Activated naive CD4-positive, alpha-beta T cell (primary cell): ENCODE measurements at regions not wholly inside any gene's neighbourhood (a gene's known extent, or its start where the extent isn't known, plus 50 kb on each side); places are given as distances from the start of the nearest gene placed in this dataset.
"Not testable (repeated sequence)": the region's sequence is repeated elsewhere in the genome, so short reads cannot be mapped to it uniquely, and the experiment has no call there.

ENCODE experiments used
- DNase-seq, 4 experiments: peaks; one replicate each; lab custom pipeline; 2025; lab: John Stamatoyannopoulos, UW

DNA sequence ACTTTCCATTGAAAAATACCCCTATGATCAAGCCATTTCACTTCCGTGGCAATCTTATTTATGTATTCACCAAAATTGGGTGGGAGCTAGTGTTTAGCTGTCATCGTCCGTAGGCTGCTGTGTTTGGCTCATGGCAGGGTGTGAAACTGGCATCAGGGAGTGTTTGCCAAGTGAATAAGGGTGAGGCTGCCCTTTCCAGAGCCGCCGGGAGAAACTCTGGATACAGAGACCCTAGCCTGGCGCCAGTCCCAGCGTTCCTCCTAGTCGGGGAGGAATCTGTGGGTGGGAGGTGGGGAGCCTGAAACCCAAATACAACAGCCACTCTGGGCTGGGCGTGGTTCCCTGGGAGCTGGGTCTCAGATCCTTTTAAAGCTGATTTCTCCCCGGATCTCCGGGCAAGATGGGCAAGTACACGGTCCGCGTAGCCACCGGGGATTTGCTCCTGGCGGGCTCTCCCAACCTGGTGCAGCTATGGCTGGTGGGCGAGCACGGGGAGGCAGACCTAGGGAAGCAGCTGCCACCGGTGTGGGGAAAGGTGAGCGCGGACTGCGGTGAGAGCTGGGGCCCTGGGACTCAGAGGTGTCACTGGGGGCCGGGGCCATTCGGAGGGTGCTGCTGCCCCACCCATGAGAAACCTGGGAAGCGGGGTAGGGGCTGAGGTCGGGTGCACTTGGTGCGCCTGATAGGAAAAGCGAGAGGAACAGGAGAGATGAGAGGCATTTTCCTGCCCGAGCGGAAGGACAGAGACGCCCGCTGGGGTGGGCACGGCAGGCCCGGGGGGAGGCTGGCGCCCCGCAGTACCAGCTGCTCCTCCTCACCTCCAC lies 62.1 kb upstream of the TEKT1 start:
- DNase-seq = no peak

DNA sequence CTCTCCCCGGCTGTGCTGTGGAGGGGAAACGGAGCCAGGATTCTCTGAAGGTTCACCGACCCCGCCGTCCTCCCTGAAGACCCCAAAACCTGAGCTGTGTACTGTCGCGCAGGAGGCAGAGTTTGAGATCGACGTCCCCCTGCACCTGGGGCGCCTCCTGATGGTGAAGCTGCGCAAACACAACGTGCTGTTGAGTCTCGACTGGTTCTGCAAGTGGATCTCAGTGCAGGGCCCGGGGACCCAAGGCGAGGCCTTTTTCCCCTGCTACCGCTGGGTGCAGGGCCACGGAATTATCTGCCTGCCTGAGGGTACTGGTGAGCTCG lies 62.6 kb upstream of the TEKT1 start:
- DNase-seq = no peak

DNA sequence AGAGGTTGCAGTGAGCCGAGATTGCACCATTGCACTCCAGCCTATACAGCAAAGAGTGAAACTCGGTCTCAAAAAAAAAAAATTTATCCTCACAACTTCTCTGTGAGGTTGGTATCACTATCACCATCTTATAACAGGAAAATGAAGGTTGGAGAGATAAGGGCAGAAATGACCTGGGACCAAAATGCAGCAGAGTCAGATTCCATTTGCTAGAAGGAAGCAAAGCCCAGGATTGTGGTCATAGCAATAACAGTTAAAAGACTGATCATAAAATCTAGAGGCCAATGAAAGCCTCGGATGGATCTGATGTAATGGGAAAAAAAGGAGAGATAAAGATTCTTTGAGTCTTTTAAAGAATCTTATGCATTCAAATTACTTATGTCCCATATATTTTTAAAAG lies 69.6 kb upstream of the TEKT1 start:
- DNase-seq = no peak

DNA sequence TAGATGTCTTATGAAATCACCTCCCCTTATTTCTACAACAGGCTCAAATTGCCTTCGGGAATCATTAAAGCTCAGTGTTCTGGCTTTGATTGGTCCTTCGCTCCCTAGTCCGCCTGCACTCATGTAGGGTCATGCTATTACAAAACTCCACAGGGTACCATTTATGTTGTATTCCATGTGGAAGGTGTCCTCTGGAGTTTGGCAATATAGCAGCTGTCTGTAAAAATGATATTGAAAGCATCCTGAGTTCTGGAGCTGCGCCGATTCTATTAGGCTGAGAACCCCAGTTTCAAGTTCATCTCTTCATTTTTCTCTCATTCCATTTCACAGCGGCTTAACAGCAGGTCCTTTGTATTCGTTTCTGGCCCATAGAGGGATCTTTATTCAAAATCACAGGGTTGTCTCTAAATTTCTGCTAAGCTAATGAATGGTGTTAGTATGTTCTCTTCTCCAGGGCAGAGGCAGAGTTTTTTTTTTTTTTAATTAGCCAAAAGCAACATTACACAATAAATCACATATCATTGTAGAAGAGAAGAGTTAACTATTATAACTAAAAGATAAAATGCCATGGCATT lies 71.9 kb upstream of the TEKT1 start:
- DNase-seq = no peak

DNA sequence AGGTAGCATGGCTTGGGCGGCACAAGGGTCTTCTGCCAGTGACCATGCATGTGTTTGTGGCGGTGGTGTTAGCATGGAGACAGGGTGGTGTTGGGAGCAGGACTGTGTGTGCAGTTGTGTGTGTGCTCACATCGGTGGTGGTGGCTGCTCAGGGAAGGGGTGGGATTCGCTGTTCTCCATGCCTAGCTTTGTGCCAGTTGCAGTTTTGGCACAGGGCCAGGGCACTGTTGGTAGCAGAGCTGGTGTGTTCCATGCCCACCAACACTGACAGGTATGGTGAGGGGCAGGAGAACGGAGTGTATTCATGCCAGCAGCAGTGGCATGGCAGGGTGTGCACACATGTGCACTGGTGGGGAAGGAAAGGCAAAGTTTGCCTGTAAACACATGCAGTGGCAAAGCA lies 77.3 kb upstream of the TEKT1 start:
- DNase-seq = no peak

DNA sequence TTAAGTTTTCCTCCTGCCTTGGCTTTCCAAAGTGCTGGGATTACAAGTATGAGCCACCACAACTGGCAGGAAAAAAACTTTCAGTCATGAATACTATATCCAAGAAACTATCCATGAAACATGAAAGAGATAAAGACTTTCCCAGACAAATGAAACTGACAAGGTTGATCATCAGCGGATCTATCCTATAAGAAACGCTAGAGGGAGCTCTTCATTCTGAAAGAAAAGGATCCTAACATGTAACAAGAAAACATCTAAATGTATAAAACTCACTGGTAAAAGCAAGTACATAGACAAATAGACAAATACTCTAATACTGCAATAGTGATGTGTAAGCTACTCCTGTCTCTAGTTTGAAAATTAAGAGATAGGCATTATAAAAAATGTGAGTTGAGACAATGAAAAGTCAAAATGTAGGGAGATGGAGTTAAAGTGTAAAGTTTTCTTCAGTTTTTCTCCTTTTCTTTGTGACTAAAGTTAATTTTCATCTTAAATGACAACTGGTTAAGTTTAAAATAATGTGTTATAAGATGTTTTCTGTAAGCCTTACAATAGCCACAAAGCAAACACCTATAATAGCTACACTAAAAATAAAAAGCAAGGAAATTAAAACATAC lies 79.6 kb upstream of the TEKT1 start:
- DNase-seq = no peak

DNA sequence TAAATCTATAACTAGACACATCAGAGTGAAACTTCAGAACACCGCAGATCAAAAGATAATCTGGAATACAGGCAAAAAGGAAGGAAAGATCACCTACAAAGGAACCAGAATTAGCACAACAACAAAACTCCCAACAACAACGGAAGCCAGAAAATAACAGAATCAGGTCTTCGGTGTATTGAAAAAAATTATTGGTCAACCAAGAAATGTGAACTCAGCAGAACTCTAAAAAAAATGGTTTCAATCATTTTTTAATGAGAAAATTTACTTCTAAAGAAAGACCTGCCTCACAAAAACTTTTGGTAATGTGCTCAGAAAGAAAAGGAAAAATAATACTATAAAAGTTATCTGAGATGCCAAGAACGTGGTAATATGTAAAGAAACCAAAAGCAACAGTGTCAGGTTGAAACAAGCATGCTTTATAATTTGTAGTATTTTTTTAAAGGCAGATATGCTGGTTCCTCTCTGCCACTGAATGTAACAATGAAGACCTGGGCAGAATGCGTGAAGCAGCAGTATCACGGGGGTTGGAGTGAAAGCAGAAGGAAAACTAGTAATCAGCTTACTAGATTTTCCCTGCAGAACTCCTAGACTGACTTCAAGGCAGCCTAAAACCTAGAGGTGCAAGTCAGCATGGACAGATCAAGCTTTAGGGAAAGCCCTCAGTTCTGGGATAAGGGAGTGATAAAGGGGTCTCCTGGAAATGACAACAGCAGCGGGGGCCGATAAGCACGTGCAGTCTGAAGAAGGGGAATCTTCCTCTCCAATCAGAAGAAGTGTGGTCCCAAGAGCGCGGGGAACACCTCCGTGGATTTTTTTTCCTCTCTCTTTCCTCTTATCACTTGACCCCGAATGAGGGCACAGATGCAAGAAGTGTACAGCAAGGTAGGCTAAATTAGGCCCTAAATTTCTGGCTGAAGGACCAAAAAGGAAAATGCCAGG lies 80.9 kb upstream of the TEKT1 start:
- DNase-seq = no peak

DNA sequence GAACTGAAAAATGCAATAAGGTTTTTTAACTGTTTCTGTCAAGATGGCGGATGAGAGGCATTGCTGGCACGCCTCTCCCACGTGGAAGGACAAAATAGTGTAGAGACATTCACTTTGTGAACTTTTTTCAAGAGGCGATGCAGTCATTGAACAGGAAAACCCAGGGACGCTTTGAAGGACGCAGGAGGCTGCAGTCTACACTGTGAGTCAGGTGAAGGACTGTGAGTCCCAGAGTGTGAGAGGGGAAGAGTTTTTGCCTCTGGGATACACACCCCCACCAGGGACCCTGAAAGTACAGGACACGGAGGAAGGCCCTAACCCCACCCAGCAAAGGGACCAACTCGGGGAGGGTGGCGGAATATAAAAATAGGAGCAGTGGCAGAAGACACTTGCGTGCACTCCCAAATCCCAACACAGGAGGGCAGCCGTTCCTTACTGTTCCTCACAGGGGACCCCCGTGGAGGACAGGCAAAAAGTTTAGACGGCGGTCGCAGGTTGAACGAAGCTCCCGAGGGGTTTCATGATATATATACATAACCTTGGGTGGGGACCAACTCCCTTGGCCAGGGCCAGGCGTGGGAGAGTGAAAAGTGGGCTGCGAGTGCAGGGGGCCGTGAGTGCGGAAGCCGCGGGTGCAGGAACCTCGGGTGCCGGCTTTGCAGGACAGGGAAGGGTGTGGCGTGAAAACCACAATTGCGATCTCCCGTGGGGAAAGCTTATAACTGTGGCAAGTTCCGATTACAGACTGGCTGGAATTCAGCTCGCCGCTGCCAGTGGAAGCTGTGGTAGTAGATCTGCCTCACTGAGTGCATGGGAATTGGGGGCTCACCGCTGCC lies 82.0 kb upstream of the ALOX12 start:
- DNase-seq = peak; percentile 20 to 76 (median 58)

DNA sequence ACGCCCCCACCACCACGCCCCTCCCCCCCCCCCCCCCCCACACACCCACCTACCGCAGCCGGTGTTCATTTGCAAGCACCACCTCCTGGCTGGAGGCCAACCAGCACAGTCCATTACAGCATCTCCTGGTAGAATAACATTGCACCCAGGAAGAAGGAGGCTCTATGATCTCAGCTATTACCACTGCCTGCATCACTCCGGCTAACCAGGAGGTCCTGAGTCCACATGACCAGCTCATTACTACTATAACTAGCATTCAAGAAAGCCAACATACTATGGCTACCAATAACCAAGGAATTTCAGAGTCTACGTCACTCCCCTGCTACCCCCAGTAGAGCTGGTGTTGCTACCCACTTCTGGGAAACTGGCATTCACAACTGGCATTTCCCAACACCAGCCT lies 81.1 kb upstream of the ALOX12 start:
- DNase-seq = no peak

DNA sequence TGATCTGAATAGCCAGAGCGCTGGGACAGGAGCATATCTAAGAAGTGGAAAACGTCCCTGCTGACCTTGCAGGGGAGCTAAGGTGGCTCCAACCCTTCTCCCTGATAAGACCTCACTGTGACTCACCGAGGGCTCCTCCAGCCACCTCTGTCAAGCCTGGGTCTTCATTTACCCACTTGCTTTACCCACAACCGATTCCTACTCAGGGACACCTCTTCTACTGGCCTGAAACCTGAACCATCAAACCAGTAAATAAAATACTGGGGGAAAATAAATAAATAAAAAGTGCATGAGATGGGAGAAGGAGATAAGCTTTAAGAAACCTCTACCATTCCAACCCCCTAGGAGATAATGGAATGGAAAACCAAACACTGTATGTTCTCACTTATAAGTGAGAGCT lies 80.2 kb upstream of the ALOX12 start:
- no peak for DNase-seq

DNA sequence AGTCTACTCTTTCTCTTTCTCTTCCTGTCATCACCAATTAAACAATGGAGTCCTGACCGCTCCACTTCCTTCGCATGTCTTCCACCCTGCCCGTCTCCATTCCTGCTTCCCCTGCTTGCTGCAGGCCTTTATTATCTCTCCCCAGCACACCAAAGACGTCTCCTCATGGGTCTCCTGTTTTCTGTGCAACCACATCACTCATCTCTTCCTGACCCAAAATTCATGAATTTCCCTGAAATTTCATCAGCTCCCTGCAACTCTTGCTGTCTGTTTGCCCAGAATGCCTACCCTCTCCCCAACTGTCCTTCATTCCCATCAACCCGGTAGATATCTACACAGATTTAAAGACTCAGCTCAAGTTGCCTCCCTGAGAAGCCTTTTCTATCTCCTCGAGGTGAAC lies 76.7 kb upstream of the ALOX12 start:
- DNase-seq = no peak

DNA sequence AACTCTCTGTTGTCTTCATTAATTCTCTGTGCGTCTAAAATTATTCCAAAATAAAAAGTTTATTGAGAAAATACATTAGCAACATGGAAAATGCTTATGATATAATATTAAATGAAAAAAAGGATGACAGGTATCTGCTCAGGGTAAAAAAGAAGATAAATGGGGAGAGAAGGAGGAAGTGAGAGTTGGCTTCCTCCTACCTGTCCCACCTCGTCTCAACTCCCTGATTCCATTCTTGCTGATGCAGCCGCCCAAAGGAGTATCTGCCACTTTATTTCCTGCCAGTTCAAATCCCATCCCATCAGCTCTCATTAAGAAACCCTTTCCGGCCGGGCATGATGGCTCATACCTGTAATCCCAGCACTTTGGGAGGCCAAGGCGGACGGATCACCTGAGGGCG lies 72.5 kb upstream of the ALOX12 start:
- DNase-seq = no peak

DNA sequence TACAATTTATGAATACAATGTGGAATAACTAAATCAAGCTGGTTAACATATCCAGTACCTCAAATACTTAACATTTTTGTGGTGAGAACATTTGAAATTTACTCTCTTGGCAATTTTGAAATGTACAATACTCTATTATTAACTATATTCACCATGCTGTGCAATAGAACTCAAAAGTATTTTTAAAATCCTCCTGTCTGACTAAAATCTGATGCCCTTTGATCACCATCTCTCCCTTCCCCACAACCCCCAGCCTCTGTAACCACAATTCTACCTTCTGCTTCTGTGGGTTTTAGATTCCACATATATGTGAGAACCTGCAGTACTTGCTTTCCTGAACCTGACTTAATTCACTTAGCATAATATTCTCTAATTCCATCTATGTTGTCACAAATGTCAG lies 71.6 kb upstream of the ALOX12 start:
- no peak for DNase-seq

DNA sequence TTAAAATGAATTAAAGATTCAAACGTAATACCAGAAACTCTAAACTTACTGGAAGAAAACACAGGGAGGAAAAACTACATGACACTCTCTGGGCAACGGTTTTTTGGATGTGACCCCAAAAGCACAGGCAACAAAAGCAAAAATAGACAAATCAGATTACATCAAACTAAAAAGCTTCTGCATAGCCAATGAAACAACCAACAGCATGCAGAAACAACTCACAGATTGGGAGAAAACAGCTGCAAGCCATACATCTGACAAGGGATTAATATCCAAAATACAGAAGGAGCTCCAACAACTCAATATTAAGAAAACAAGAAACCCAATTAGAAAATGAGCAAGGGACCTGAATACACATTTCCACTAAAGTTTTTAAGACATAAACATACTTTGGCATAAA lies 69.2 kb upstream of the ALOX12 start:
- no peak for DNase-seq

DNA sequence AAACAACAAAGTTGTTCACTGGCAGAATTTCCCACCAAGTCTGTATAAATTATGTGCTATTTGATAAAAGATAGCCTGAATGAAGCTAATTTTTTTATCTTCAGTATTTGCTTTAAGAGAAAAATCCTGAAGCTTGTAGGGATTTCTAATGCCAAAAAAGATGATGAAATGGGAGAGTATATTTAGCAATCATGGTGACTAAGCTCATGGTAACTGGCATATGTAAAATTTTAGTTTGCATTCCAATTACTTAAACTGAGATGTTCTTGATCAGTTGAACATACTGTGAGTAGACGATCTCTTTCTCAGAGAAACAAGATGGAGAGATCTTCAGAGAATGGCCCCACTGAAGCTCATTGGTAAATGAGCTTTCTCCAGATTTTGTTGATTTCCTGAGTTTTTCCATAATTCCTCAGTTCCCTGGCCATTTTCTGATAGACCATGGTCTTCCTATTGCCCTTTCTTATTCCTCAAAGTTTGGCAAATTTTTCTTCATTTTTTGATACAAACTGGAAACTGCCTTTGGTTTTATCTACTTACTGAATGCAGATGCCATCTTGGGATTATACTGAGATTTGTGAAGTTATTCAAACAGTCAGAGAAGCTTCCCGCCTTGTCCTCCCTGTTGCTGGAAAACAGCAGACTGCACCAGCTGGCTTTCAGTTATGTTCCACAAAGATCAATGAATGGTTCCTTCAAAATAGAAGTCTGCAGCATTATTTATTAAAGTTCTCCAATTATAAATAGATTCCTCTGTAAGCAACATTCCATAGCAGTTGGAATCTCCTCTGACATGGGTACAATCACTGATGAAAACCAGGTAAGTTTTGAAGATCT lies 68.3 kb upstream of the ALOX12 start:
- no peak for DNase-seq

DNA sequence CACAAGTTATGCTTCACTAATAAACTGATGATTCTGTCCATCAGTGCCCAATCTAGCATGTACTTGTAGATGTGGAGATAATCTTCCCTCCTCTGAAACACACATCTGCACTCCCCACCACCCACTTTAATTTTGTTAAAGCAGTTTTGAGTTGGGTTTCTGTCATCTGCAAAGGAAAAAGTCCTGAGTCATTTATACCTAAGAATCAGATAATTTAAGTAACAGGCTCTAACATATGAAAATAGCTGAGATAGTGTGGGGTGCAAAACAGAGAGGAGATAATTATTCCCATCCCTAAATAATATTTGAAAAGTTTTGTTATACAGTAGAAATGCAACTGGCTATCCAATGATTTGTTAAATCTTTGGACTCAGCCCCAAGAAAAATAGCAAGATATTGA lies 67.7 kb upstream of the ALOX12 start:
- DNase-seq = no peak

DNA sequence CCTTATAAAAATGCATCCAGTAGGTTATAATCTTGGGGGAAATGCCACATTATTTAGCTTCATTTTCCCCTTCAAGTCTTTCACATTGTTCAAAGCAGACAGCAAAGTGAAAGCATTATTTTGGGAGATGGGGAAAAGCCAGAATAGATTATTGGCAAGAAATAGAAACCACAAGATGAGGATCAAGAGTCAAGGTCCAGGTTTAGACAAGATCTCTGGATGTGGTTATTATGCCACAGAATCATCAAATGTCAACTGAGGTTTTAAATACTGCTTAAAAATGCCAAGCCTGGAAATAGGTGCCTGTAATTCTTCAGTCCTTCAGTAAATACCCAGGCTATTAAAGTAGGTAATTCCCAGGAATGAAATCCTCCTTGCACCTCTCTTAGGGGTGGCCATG lies 65.1 kb upstream of the ALOX12 start:
- DNase-seq = no peak

DNA sequence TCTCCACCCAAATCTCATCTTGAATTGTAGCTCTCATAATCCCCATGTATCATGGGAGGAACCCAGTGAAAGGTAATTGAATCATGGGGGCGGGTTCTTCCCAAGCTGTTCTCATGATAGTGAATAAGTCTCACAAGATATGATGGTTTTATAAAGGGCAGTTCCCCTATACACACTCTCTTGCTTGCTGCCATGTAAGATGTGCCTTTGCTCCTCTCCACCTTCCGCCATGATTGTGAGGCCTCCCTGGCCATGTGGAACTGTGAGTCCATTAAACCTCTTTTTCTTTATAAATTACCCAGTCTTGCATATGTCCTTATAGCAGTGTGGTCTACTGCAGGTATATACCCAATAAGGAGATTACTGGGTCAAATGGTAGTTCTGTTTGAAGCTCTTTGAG lies 61.3 kb upstream of the ALOX12 start:
- not testable (repeated sequence) for DNase-seq

DNA sequence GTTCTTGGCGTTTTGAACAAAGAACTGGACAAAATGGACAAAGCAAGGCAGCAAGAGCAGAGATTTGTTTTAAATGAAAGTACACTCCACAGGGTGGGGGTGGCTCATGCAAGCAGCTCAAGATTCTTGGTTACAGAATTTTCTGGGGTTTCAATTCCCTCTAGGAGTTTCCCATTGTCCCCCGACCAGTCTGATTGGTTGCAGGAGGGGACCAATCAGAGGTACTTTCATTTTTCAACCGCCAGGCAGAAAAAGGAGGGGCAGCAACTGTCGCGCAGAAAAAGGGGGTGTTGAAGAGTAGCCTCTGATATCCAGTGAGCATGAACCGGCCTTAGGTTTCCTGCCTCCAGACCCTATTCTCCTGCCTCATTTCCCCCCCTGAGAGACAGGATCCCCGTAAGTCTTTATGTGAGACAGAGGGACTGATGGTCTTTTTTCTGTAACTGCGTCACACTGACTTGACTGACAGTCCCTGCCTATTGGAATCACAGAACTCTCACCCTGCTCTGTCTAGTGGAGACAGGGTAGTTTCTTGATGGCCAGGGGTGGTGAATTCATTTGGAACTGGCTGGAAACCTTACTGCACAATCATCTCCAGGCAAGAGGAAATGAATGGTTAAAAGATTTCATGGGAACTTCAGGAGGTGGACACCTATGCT lies 59.4 kb upstream of the ALOX12 start:
- no peak for DNase-seq

DNA sequence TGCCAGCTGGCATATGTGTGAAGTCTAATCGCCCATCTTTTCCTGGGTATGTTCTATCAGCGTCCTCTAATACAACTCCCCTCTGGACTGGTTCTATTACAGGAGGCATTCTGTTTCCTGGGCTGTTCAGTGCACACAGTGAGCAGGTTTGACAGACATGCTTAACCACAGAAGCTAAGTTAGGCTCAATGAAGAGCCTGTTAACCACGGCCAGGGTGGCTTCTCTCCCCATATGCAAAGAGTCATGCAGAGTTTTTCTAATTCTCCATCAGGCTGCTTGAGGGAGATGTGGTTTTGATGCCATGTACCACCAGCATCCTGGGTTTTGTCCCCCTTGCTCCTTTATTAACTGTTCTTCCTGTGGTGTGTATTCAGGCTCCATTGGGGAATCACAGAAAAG lies 57.2 kb upstream of the ALOX12 start:
- no peak for DNase-seq
